Adipocyte (in vitro differentiated cells): ENCODE measurements at regions not wholly inside any gene's neighbourhood (a gene's known extent, or its start where the extent isn't known, plus 50 kb on each side); places are given as distances from the start of the nearest gene placed in this dataset.
"Not testable (repeated sequence)": the region's sequence is repeated elsewhere in the genome, so short reads cannot be mapped to it uniquely, and the experiment has no call there.

ENCODE experiments used
- DNase-seq: peaks from one replicate; pipeline ENCODE4 v3.0.0-alpha.2; 2015; ENCODE audit warnings: low read depth
- H3K27me3 ChIP-seq: replicated peaks from 2 replicates; pipeline ENCODE4 v1.7.0; 2013; ENCODE audit warnings: mild to moderate bottlenecking, low read length, moderate library complexity; ENCODE audit not compliant: control insufficient read depth, insufficient read depth
- H3K36me3 ChIP-seq: 2 replicates; pipeline ENCODE4 v1.7.0; 2013; ENCODE audit warnings: low read length, mild to moderate bottlenecking, moderate library complexity; ENCODE audit not compliant: control insufficient read depth, insufficient read depth, severe bottlenecking
- H3K4me1 ChIP-seq: 2 replicates; pipeline ENCODE4 v1.7.0; 2013; ENCODE audit warnings: mild to moderate bottlenecking, low read length, moderate library complexity; ENCODE audit not compliant: control insufficient read depth, insufficient read depth
- H3K4me3 ChIP-seq: 2 replicates; pipeline ENCODE4 v1.7.0; 2013; ENCODE audit warnings: mild to moderate bottlenecking, low read length, moderate library complexity
- H3K9ac ChIP-seq: 2 replicates; pipeline ENCODE4 v1.7.0; 2013; ENCODE audit warnings: mild to moderate bottlenecking, low read length, moderate library complexity
- H3K9me3 ChIP-seq: 2 replicates; pipeline ENCODE4 v1.7.0; 2013; ENCODE audit warnings: mild to moderate bottlenecking, low read length, moderate library complexity; ENCODE audit not compliant: control insufficient read depth

- H3K36me3 ChIP-seq: no peaks in the 10 kb centered on the region
- no peaks in the 10 kb centered on the region for H3K9me3 ChIP-seq
- H3K4me1 ChIP-seq: peaks cover 30% of the 10 kb centered on the region
Measured at GRCh38 chr18:45334191-45334590, 281.1 kb upstream of the SLC14A2 start.

DNA sequence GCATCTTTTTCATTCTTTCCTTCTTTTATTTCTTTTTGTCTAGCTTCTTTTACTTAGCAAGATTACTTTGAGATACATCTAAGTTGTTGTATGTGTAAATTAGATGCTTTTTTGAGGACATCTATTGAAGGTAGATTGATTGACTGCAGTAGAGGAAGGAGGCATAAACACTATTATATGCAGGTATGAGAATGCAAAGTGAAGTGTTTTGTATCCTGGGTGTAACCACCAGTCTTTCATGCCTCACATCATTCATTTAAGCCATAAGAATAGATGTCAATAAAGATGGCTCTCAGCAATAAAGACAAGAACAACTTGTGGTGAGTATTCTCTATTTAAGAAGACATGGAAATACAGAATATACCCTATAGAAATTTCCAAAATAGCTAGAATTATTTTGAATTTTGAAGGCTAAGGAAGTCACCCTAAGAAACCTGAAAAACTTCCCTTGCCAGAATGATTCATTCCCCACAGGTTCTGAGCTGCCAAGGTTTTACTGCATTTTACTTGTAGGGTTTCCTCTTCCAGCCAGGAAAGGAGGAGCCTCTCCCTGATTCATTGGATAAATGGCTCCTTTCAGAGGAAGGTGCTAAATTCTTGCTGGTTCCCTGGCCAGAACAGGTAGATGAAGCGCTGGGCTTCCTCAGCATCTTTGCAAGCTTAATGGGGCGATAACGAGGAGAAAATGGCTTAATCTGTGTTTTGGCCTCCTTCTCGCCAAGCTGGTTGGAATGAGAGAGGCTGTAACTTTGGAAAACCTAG lies 279.8 kb upstream of the SLC14A2 start:
- H3K36me3 ChIP-seq: no peaks in the 10 kb centered on the region
- no peak for DNase-seq

More at GRCh38 chr18:45334191-45334590, 281.1 kb upstream of the SLC14A2 start:
- no peak for DNase-seq
- no peak overlapping the region for H3K9ac ChIP-seq
- H3K4me3 ChIP-seq: no peak overlapping the region
- no peaks in the 10 kb centered on the region for H3K27me3 ChIP-seq

GRCh38 chr18:45336448-45336847 lies 278.8 kb upstream of the SLC14A2 start:
- no peaks in the 10 kb centered on the region for H3K9me3 ChIP-seq
- no peak overlapping the region for H3K4me3 ChIP-seq
- no peak for DNase-seq
- H3K4me1 ChIP-seq: peaks cover 15% of the 10 kb centered on the region
- H3K27me3 ChIP-seq: no peaks in the 10 kb centered on the region
- no peaks in the 10 kb centered on the region for H3K36me3 ChIP-seq
- H3K9ac ChIP-seq: no peak overlapping the region

More for the DNA sequence above, 279.8 kb upstream of the SLC14A2 start:
- H3K4me1 ChIP-seq: peaks cover 17% of the 10 kb centered on the region
- no peak overlapping the region for H3K4me3 ChIP-seq
- H3K9ac ChIP-seq: no peak overlapping the region
- H3K27me3 ChIP-seq: no peaks in the 10 kb centered on the region
- H3K9me3 ChIP-seq: no peaks in the 10 kb centered on the region

GRCh38 chr18:45337477-45337876 lies 277.8 kb upstream of the SLC14A2 start:
- peaks cover 10% of the 10 kb centered on the region for H3K4me1 ChIP-seq
- H3K9me3 ChIP-seq: no peaks in the 10 kb centered on the region
- H3K9ac ChIP-seq: no peak overlapping the region
- H3K4me3 ChIP-seq: no peak overlapping the region
- no peaks in the 10 kb centered on the region for H3K27me3 ChIP-seq
- H3K36me3 ChIP-seq: no peaks in the 10 kb centered on the region
- no peak for DNase-seq

- H3K4me1 ChIP-seq: no peaks in the 10 kb centered on the region
- H3K27me3 ChIP-seq: no peaks in the 10 kb centered on the region
- DNase-seq: no peak
- H3K36me3 ChIP-seq: no peaks in the 10 kb centered on the region
- H3K4me3 ChIP-seq: no peak overlapping the region
- no peak overlapping the region for H3K9ac ChIP-seq
- no peaks in the 10 kb centered on the region for H3K9me3 ChIP-seq
Measured at GRCh38 chr18:45339810-45340550, 275.3 kb upstream of the SLC14A2 start.

DNA sequence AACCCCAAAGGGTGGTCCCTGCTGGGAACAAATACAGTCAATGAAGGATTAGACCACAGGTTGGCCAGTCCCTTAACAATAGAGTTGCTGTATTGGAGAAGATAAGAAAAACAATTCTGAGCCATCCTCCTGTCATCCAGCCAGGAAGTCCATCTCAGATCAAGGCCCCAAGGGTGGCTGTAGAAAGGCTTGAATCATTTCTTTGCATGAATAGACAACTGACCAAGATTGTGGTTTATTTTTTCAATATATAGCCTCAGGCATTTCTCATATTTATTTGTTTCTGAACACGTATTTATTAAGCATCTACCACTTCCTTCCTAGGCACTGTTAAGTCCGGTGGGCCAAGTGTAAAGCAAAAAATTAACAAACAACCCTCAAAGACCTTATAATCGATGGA lies 274.4 kb upstream of the SLC14A2 start:
- no peaks in the 10 kb centered on the region for H3K4me1 ChIP-seq
- H3K9ac ChIP-seq: no peak overlapping the region
- no peaks in the 10 kb centered on the region for H3K27me3 ChIP-seq
- no peak for DNase-seq
- no peak overlapping the region for H3K4me3 ChIP-seq
- no peaks in the 10 kb centered on the region for H3K36me3 ChIP-seq
- H3K9me3 ChIP-seq: no peaks in the 10 kb centered on the region

GRCh38 chr18:45341454-45341853 lies 273.8 kb upstream of the SLC14A2 start:
- no peak for DNase-seq
- no peaks in the 10 kb centered on the region for H3K4me1 ChIP-seq

GRCh38 chr18:45342166-45342565 lies 273.1 kb upstream of the SLC14A2 start:
- Histone ChIP-seq H3K4me1 (no peaks in the 10 kb centered on the region), H3K9me3 (no peaks in the 10 kb centered on the region), H3K4me3 (no peak overlapping the region), H3K9ac (no peak overlapping the region), H3K36me3 (no peaks in the 10 kb centered on the region), H3K27me3 (no peaks in the 10 kb centered on the region)
- DNase-seq: no peak

More at GRCh38 chr18:45341454-45341853, 273.8 kb upstream of the SLC14A2 start:
- Histone ChIP-seq H3K9ac (no peak overlapping the region), H3K9me3 (no peaks in the 10 kb centered on the region), H3K27me3 (no peaks in the 10 kb centered on the region), H3K36me3 (no peaks in the 10 kb centered on the region), H3K4me3 (no peak overlapping the region)

GRCh38 chr18:45342653-45343052 lies 272.6 kb upstream of the SLC14A2 start:
- H3K27me3 ChIP-seq: no peaks in the 10 kb centered on the region

DNA sequence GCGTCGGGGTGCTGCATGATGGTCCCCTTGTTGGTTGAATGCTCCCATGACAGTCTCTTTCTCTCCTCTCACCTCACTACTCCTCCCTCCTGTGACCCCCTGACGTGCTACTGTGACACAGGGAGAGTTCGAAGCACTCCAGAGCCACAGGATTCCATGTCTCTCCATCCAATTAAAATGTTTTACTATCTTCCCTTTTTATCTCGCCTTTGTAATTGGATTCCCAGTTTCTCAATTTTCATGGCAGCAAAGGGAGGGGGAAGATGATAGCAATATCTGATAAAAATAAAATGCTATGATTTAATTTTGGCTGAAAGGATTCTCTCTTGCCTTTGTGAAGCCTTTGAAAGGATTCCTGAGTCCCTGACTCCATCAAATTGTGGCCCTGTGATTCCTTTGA lies 271.9 kb upstream of the SLC14A2 start:
- Histone ChIP-seq H3K36me3 (no peaks in the 10 kb centered on the region), H3K9ac (no peak overlapping the region), H3K27me3 (no peaks in the 10 kb centered on the region), H3K4me3 (no peak overlapping the region), H3K4me1 (no peaks in the 10 kb centered on the region), H3K9me3 (no peaks in the 10 kb centered on the region)
- DNase-seq: no peak

More at GRCh38 chr18:45342653-45343052, 272.6 kb upstream of the SLC14A2 start:
- Histone ChIP-seq H3K9ac (no peak overlapping the region), H3K4me1 (no peaks in the 10 kb centered on the region), H3K9me3 (no peaks in the 10 kb centered on the region), H3K4me3 (no peak overlapping the region), H3K36me3 (no peaks in the 10 kb centered on the region)
- DNase-seq: no peak

DNA sequence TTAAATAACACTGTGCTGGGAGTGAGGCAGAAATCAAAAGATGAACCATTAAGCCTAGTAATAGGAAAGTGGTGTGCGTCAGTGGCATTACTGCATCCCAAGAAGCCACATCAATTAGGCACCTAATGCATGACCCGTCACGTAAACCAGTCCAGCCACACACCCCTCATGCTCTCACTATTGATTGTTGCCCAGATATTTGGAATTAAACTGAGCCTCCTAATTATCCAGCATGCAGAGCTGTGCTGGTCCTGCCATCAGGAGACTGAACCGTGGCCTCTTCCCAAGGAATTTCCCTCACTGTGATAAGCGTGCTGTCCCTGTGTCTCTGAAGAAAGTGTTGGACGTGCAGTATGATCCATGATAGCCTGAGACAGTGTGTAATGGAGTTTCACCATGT lies 270.6 kb upstream of the SLC14A2 start:
- not testable (repeated sequence) for H3K9me3 ChIP-seq, H3K9ac ChIP-seq, H3K4me3 ChIP-seq, H3K27me3 ChIP-seq, H3K36me3 ChIP-seq, DNase-seq
- H3K4me1 ChIP-seq: peaks cover 10% of the 10 kb centered on the region
